H1 (cell line): ENCODE measurements at regions not wholly inside any gene's neighbourhood (a gene's known extent, or its start where the extent isn't known, plus 50 kb on each side); places are given as distances from the start of the nearest gene placed in this dataset.

Experiments
- ATF2 ChIP-seq: IDR thresholded peaks from 2 replicates; pipeline ENCODE4 v1.6.1; 2012; ENCODE audit warnings: low read length, inconsistent platforms
- GABPA ChIP-seq: IDR thresholded peaks from 2 replicates; pipeline ENCODE4 v1.6.1; 2011; ENCODE audit warnings: mild to moderate bottlenecking, low read length, moderate library complexity, borderline replicate concordance; ENCODE audit not compliant: insufficient read depth
- KDM4A ChIP-seq: IDR thresholded peaks from one replicate; pipeline ENCODE4 v1.7.1; 2012; ENCODE audit warnings: low read depth, mild to moderate bottlenecking, moderate library complexity, low read length, inconsistent platforms; ENCODE audit not compliant: severe bottlenecking
- POLR2AphosphoS5 ChIP-seq: IDR thresholded peaks from 2 replicates; pipeline ENCODE4 v1.6.1; 2011; ENCODE audit warnings: low read depth, low read length
- RXRA ChIP-seq: IDR thresholded peaks from 2 replicates; pipeline ENCODE4 v1.6.1; 2011; ENCODE audit warnings: low read depth, mild to moderate bottlenecking, low read length, moderate library complexity; ENCODE audit not compliant: insufficient read depth
- SIRT6 ChIP-seq: IDR thresholded peaks from one replicate; pipeline ENCODE4 v1.7.1; 2012; ENCODE audit warnings: low read length, inconsistent platforms
- SP2 ChIP-seq: IDR thresholded peaks from 2 replicates; pipeline ENCODE4 v1.6.1; 2012; ENCODE audit warnings: mild to moderate bottlenecking, low read length, inconsistent platforms

- no peak for TF ChIP-seq SIRT6
- no peak for TF ChIP-seq SP2
- TF ChIP-seq POLR2AphosphoS5, result no peak
- TF ChIP-seq GABPA, result no peak
- no peak for TF ChIP-seq RXRA
- TF ChIP-seq KDM4A, result no peak
- no peak for TF ChIP-seq ATF2
Observed at GRCh38 chr2:37790019-37790418, 118.6 kb upstream of the CDC42EP3 start (continued).
